ENCODE measurements at regions not wholly inside any gene's neighbourhood (a gene's known extent, or its start where the extent isn't known, plus 50 kb on each side); places are given as distances from the start of the nearest gene placed in this dataset.

GRCh38 chr12:125540580-125541204 is 475.5 kb downstream of the AACS start:
- no peak for TF ChIP-seq YY1 (IDR thresholded peaks at IDR 0.05; ENCODE audit: low read depth)
- TF ChIP-seq TEAD4 (IDR thresholded peaks at IDR 0.05), result no peak
- TF ChIP-seq NFIC (IDR thresholded peaks at IDR 0.05), result no peak
- TF ChIP-seq, protein P1, sequence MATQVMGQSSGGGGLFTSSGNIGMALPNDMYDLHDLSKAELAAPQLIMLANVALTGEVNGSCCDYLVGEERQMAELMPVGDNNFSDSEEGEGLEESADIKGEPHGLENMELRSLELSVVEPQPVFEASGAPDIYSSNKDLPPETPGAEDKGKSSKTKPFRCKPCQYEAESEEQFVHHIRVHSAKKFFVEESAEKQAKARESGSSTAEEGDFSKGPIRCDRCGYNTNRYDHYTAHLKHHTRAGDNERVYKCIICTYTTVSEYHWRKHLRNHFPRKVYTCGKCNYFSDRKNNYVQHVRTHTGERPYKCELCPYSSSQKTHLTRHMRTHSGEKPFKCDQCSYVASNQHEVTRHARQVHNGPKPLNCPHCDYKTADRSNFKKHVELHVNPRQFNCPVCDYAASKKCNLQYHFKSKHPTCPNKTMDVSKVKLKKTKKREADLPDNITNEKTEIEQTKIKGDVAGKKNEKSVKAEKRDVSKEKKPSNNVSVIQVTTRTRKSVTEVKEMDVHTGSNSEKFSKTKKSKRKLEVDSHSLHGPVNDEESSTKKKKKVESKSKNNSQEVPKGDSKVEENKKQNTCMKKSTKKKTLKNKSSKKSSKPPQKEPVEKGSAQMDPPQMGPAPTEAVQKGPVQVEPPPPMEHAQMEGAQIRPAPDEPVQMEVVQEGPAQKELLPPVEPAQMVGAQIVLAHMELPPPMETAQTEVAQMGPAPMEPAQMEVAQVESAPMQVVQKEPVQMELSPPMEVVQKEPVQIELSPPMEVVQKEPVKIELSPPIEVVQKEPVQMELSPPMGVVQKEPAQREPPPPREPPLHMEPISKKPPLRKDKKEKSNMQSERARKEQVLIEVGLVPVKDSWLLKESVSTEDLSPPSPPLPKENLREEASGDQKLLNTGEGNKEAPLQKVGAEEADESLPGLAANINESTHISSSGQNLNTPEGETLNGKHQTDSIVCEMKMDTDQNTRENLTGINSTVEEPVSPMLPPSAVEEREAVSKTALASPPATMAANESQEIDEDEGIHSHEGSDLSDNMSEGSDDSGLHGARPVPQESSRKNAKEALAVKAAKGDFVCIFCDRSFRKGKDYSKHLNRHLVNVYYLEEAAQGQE (IDR thresholded peaks at IDR 0.05; ENCODE audit: low read depth), result no peak
- TF ChIP-seq ZBTB7A (IDR thresholded peaks at IDR 0.05; ENCODE audit: low read depth), result no peak
- no peak for TF ChIP-seq TCF12 (IDR thresholded peaks at IDR 0.05; ENCODE audit: low read depth)
- no peak for TF ChIP-seq RAD21 (IDR thresholded peaks at IDR 0.05; ENCODE audit: low read depth)

- TF ChIP-seq TEAD4 (IDR thresholded peaks at IDR 0.05), result no peak
- TF ChIP-seq CEBPB (IDR thresholded peaks at IDR 0.05), result no peak
- TF ChIP-seq TAF1 (IDR thresholded peaks at IDR 0.05; ENCODE audit: low read depth), result no peak
- no peak for TF ChIP-seq CREB1 (IDR thresholded peaks at IDR 0.05; ENCODE audit: low read depth)
- no peak for TF ChIP-seq FOXM1 (IDR thresholded peaks at IDR 0.05; ENCODE audit: borderline replicate concordance, low read depth)
- TF ChIP-seq YY1 (IDR thresholded peaks at IDR 0.05; ENCODE audit: low read depth), result no peak
- no peak for TF ChIP-seq NFIC (IDR thresholded peaks at IDR 0.05)
- TF ChIP-seq EP300 (IDR thresholded peaks at IDR 0.05; ENCODE audit: borderline replicate concordance), result no peak
- TF ChIP-seq EGR1 (IDR thresholded peaks at IDR 0.05), result no peak
- TF ChIP-seq MAX (IDR thresholded peaks at IDR 0.05), result no peak
- TF ChIP-seq, protein P2, sequence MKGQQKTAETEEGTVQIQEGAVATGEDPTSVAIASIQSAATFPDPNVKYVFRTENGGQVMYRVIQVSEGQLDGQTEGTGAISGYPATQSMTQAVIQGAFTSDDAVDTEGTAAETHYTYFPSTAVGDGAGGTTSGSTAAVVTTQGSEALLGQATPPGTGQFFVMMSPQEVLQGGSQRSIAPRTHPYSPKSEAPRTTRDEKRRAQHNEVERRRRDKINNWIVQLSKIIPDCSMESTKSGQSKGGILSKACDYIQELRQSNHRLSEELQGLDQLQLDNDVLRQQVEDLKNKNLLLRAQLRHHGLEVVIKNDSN (IDR thresholded peaks at IDR 0.05), result no peak
- no peak for TF ChIP-seq RAD21 (IDR thresholded peaks at IDR 0.05; ENCODE audit: low read depth)
- no peak for TF ChIP-seq ZBTB7A (IDR thresholded peaks at IDR 0.05; ENCODE audit: low read depth)
- TF ChIP-seq, protein P1 (IDR thresholded peaks at IDR 0.05; ENCODE audit: low read depth), result no peak
- no peak for TF ChIP-seq TCF12 (IDR thresholded peaks at IDR 0.05; ENCODE audit: low read depth)
These were observed 479.7 kb downstream of the AACS start for GRCh38 chr12:125544960-125545359.

- TF ChIP-seq, protein P2 (IDR thresholded peaks at IDR 0.05), result no peak
- TF ChIP-seq, protein P1 (IDR thresholded peaks at IDR 0.05; ENCODE audit: low read depth), result no peak
- TF ChIP-seq ZBTB7A (IDR thresholded peaks at IDR 0.05; ENCODE audit: low read depth) (no peak), TEAD4 (IDR thresholded peaks at IDR 0.05) (no peak), TCF12 (IDR thresholded peaks at IDR 0.05; ENCODE audit: low read depth) (no peak), YY1 (IDR thresholded peaks at IDR 0.05; ENCODE audit: low read depth) (no peak), MAX (IDR thresholded peaks at IDR 0.05) (no peak), CREB1 (IDR thresholded peaks at IDR 0.05; ENCODE audit: low read depth) (no peak), EGR1 (IDR thresholded peaks at IDR 0.05) (no peak), TAF1 (IDR thresholded peaks at IDR 0.05; ENCODE audit: low read depth) (no peak), CEBPB (IDR thresholded peaks at IDR 0.05) (no peak), EP300 (IDR thresholded peaks at IDR 0.05; ENCODE audit: borderline replicate concordance) (no peak), RAD21 (IDR thresholded peaks at IDR 0.05; ENCODE audit: low read depth) (no peak), NFIC (IDR thresholded peaks at IDR 0.05) (no peak), FOXM1 (IDR thresholded peaks at IDR 0.05; ENCODE audit: borderline replicate concordance, low read depth) (no peak)
These were observed 483.9 kb downstream of the AACS start for GRCh38 chr12:125549171-125549570.

- no peak for TF ChIP-seq NFIC (IDR thresholded peaks at IDR 0.05)
- peak; percentile 33; the same call in 1 of the 2 replicates for TF ChIP-seq RAD21 (IDR thresholded peaks at IDR 0.05; ENCODE audit: low read depth)
These were observed 484.6 kb downstream of the AACS start for GRCh38 chr12:125549836-125550235.
